Cardiac muscle cell (in vitro differentiated cells and primary cell): ENCODE measurements at regions not wholly inside any gene's neighbourhood (a gene's known extent, or its start where the extent isn't known, plus 50 kb on each side); places are given as distances from the start of the nearest gene placed in this dataset.

Experiments
- DNase-seq, 2 donors: peaks; one replicate each; pipeline versions ENCODE4 v3.0.0 to v3.0.0-alpha.2; 2010 to 2017; ENCODE audit warnings: low read depth in 1 of 2, low spot score in 1 of 2
- H3K27ac ChIP-seq: fragments of 200-600 bp; sonication (generic); 2 replicates; pipeline ENCODE4 v1.5.1; 2016
- H3K27me3 ChIP-seq: fragments of 200-600 bp; sonication (generic); 2 replicates; pipeline ENCODE4 v1.6.0; 2016; ENCODE audit warnings: control low read depth
- H3K36me3 ChIP-seq: fragments of 200-600 bp; sonication (generic); 2 replicates; pipeline ENCODE4 v1.5.1; 2016; ENCODE audit warnings: control low read depth
- H3K4me1 ChIP-seq: fragments of 200-600 bp; sonication (generic); 2 replicates; pipeline ENCODE4 v1.8.1; 2017; ENCODE audit warnings: low read depth, mild to moderate bottlenecking, mixed run types
- H3K4me3 ChIP-seq: fragments of 200-600 bp; sonication (generic); 2 replicates; pipeline ENCODE4 v1.5.1; 2016; ENCODE audit warnings: mild to moderate bottlenecking
- H3K9me3 ChIP-seq: fragments of 200-600 bp; sonication (generic); 2 replicates; pipeline ENCODE4 v1.5.1; 2017; ENCODE audit warnings: low read depth, mild to moderate bottlenecking, control low read depth
- CTCF ChIP-seq: IDR thresholded peaks from 2 replicates; pipeline ENCODE4 v1.5.1; 2012; ENCODE audit warnings: low read depth, mild to moderate bottlenecking, low read length

GRCh38 chrX:147637190-147637589 is 274.5 kb upstream of the FMR1 start:
- no peak for TF ChIP-seq CTCF
- no peaks in the 10 kb centered on the region for H3K4me1 ChIP-seq
- H3K4me3 ChIP-seq = no peak overlapping the region
- H3K36me3 ChIP-seq = no peaks in the 10 kb centered on the region
- H3K27me3 ChIP-seq = no peaks in the 10 kb centered on the region
- H3K9me3 ChIP-seq = no peaks in the 10 kb centered on the region
- no peak overlapping the region for H3K27ac ChIP-seq
- no peak for DNase-seq

GRCh38 chrX:147646949-147647723 is 264.6 kb upstream of the FMR1 start:
- Histone ChIP-seq H3K27ac (no peak overlapping the region), H3K36me3 (no peaks in the 10 kb centered on the region), H3K4me3 (no peak overlapping the region), H3K27me3 (no peaks in the 10 kb centered on the region), H3K4me1 (no peaks in the 10 kb centered on the region), H3K9me3 (no peaks in the 10 kb centered on the region)
- no peak for DNase-seq
- TF ChIP-seq CTCF = no peak

- no peaks in the 10 kb centered on the region for H3K27me3 ChIP-seq
- TF ChIP-seq CTCF = no peak
- H3K36me3 ChIP-seq = no peaks in the 10 kb centered on the region
- no peak for DNase-seq
- H3K9me3 ChIP-seq = peaks cover 6% of the 10 kb centered on the region
- no peak overlapping the region for H3K4me3 ChIP-seq
- H3K4me1 ChIP-seq = no peaks in the 10 kb centered on the region
- H3K27ac ChIP-seq = no peak overlapping the region
Measured at GRCh38 chrX:147675819-147676218, 235.9 kb upstream of the FMR1 start.

GRCh38 chrX:147679356-147680005 is 232.2 kb upstream of the FMR1 start:
- Histone ChIP-seq H3K4me1 (no peaks in the 10 kb centered on the region), H3K4me3 (no peak overlapping the region), H3K27ac (no peak overlapping the region), H3K36me3 (no peaks in the 10 kb centered on the region), H3K27me3 (no peaks in the 10 kb centered on the region), H3K9me3 (peaks cover 6% of the 10 kb centered on the region)
- no peak for TF ChIP-seq CTCF
- DNase-seq = no peak

GRCh38 chrX:147680251-147680650 is 231.5 kb upstream of the FMR1 start:
- no peak for TF ChIP-seq CTCF
- H3K4me3 ChIP-seq = no peak overlapping the region
- DNase-seq = no peak
- no peaks in the 10 kb centered on the region for H3K4me1 ChIP-seq
- H3K36me3 ChIP-seq = no peaks in the 10 kb centered on the region
- no peaks in the 10 kb centered on the region for H3K27me3 ChIP-seq
- no peak overlapping the region for H3K27ac ChIP-seq
- H3K9me3 ChIP-seq = peaks cover 6% of the 10 kb centered on the region
